Gastrocnemius medialis (tissue), 4 donors: ENCODE measurements at regions not wholly inside any gene's neighbourhood (a gene's known extent, or its start where the extent isn't known, plus 50 kb on each side); places are given as distances from the start of the nearest gene placed in this dataset.

Experiments
- POLR2A ChIP-seq, 2 donors: fragments of 450-650 bp; IDR thresholded peaks; one replicate each; pipeline ENCODE4 v1.6.1; 2017; ENCODE audit warnings: antibody characterized with exemption in 2 of 2, mild to moderate bottlenecking in 2 of 2, moderate library complexity in 2 of 2
- TF ChIP-seq, protein P1 (sequence below), 5 experiments: fragments of 450-650 bp in 3 of 5; fragments of 200-600 bp in 2 of 5; sonication (generic) in 2 of 5; IDR thresholded peaks in 4 of 5; conservative IDR thresholded peaks in 1 of 5; 1 replicate in 4 of 5; 2 replicates in 1 of 5; pipeline ENCODE4 v1.5.1; 2016 to 2019; ENCODE audit warnings: antibody characterized with exemption in 5 of 5, mild to moderate bottlenecking in 3 of 5, moderate library complexity in 3 of 5

DNA sequence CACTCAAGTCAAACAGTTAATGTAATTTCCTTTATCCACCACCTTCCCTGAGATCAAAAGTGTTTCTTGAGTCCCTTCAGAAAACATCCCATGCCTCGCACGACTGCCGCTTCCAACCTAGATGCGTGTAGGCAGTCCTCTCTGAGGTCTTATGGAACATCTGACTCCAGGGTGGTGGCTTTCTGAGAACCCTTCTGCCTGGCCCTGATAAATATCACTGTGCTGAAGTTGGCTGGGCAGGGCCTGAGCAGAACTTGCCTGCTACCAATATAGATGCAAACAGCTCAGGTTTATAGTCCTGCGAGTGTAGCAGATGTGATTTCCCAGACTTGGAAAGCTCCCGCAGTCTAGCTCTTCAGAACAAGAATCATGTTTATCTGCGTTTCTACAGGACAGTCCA is 61.1 kb upstream of the GPR12 start:
- TF ChIP-seq, protein P1, sequence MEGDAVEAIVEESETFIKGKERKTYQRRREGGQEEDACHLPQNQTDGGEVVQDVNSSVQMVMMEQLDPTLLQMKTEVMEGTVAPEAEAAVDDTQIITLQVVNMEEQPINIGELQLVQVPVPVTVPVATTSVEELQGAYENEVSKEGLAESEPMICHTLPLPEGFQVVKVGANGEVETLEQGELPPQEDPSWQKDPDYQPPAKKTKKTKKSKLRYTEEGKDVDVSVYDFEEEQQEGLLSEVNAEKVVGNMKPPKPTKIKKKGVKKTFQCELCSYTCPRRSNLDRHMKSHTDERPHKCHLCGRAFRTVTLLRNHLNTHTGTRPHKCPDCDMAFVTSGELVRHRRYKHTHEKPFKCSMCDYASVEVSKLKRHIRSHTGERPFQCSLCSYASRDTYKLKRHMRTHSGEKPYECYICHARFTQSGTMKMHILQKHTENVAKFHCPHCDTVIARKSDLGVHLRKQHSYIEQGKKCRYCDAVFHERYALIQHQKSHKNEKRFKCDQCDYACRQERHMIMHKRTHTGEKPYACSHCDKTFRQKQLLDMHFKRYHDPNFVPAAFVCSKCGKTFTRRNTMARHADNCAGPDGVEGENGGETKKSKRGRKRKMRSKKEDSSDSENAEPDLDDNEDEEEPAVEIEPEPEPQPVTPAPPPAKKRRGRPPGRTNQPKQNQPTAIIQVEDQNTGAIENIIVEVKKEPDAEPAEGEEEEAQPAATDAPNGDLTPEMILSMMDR (IDR thresholded peaks at IDR 0.05 in 4 of 5, conservative IDR thresholded peaks at IDR 0.05 in 1 of 5), result no peak
- no peak for TF ChIP-seq POLR2A (IDR thresholded peaks at IDR 0.05)
